B cell (primary cell): ENCODE measurements at regions not wholly inside any gene's neighbourhood (a gene's known extent, or its start where the extent isn't known, plus 50 kb on each side); places are given as distances from the start of the nearest gene placed in this dataset.

Source experiments
- ATAC-seq: fragments of 200-7000 bp; cut with Tn5 transposase; one replicate; pipeline ENCODE4 v1.10.0; 2021; ENCODE audit warnings: low read depth, mild to moderate bottlenecking, moderate number of reproducible peaks, moderate library complexity
- CTCF ChIA-PET: fragments of 350-600 bp; sonication (Branson Sonifier 250); formaldehyde crosslinking; loops from one replicate; lab custom pipeline; 2021; ENCODE audit warnings: antibody characterized with exemption, inconsistent platforms; lab: Charles Lee
- POLR2A ChIA-PET: fragments of 350-600 bp; sonication (Branson Sonifier 250); formaldehyde crosslinking; loops from one replicate; lab custom pipeline; 2021; ENCODE audit warnings: antibody characterized with exemption; lab: Charles Lee
- DNase-seq: peaks from one replicate; pipeline ENCODE4 v3.0.0; 2013
- H2AFZ ChIP-seq: 2 replicates; pipeline ENCODE4 v1.6.1; 2012; ENCODE audit warnings: mild to moderate bottlenecking, low read depth, low read length; ENCODE audit not compliant: insufficient read depth, poor library complexity, severe bottlenecking
- H3K27ac ChIP-seq, 2 donors: 1 replicate in 1 of 2; 2 replicates in 1 of 2; pipeline ENCODE4 v1.5.1; 2012 to 2013; ENCODE audit warnings: low read length in 2 of 2, mild to moderate bottlenecking in 2 of 2, moderate library complexity in 1 of 2
- H3K27me3 ChIP-seq, 4 experiments: fragments of 200-600 bp in 1 of 4; sonication (generic) in 1 of 4; replicated peaks in 1 of 4; 1 replicate in 2 of 4; 2 replicates in 2 of 4; pipeline versions ENCODE4 v1.6.1 to v1.7.0; 2013 to 2016; ENCODE audit warnings: low read length in 3 of 4, mild to moderate bottlenecking in 2 of 4, mixed read lengths in 1 of 4, moderate library complexity in 1 of 4; ENCODE audit not compliant: insufficient read depth in 4 of 4, control insufficient read depth in 3 of 4; ENCODE audit errors: control extremely low read depth in 1 of 4
- H3K36me3 ChIP-seq, 2 experiments: replicated peaks in 1 of 2; 1 replicate in 1 of 2; 2 replicates in 1 of 2; pipeline versions ENCODE4 v1.6.1 to v1.7.1; 2013; ENCODE audit warnings: low read length in 1 of 2; ENCODE audit not compliant: insufficient read depth in 2 of 2, control insufficient read depth in 1 of 2; ENCODE audit errors: control extremely low read depth in 1 of 2, extremely low read depth in 1 of 2
- H3K4me1 ChIP-seq, 2 donors: fragments of 200-600 bp in 1 of 2; sonication (generic) in 1 of 2; 1 replicate in 1 of 2; 2 replicates in 1 of 2; pipeline versions ENCODE4 v1.5.1 to v1.6.1; 2013 to 2017; ENCODE audit warnings: low read length in 2 of 2; ENCODE audit not compliant: control insufficient read depth in 2 of 2, insufficient read depth in 2 of 2
- H3K4me2 ChIP-seq: replicated peaks from 2 replicates; pipeline ENCODE3; 2012; ENCODE audit warnings: mild to moderate bottlenecking, low read depth, low read length; ENCODE audit not compliant: poor library complexity, severe bottlenecking
- H3K4me3 ChIP-seq, 5 experiments: fragments of 200-600 bp in 1 of 5; sonication (generic) in 1 of 5; 1 replicate in 3 of 5; 2 replicates in 2 of 5; pipeline versions ENCODE4 v1.5.1 to v1.7.0; 2011 to 2016; ENCODE audit warnings: low read length in 4 of 5, mild to moderate bottlenecking in 4 of 5, low read depth in 2 of 5, control low read depth in 1 of 5, moderate library complexity in 1 of 5; ENCODE audit not compliant: insufficient read depth in 1 of 5; ENCODE audit errors: control extremely low read depth in 1 of 5, extremely low read depth in 1 of 5
- H3K79me2 ChIP-seq: fragments of 200-600 bp; sonication (generic); one replicate; pipeline ENCODE4 v1.6.0; 2016; ENCODE audit warnings: low read length; ENCODE audit not compliant: control insufficient read depth, insufficient read depth
- H3K9ac ChIP-seq: fragments of 200-600 bp; sonication (generic); 2 replicates; pipeline ENCODE4 v1.6.1; 2017; ENCODE audit warnings: mild to moderate bottlenecking, low read length, moderate library complexity
- H3K9me3 ChIP-seq, 3 donors: one replicate each; pipeline versions ENCODE4 v1.6.1 to v1.7.1; 2013; ENCODE audit warnings: low read length in 2 of 3; ENCODE audit not compliant: control insufficient read depth in 2 of 3, insufficient read depth in 1 of 3; ENCODE audit errors: control extremely low read depth in 1 of 3
- H4K20me1 ChIP-seq: 2 replicates; pipeline ENCODE4 v1.6.0; 2012; ENCODE audit warnings: mild to moderate bottlenecking, low read length; ENCODE audit not compliant: insufficient read depth, control insufficient read depth, poor library complexity, severe bottlenecking
- H3K27ac Mint-ChIP-seq: one replicate; pipeline ENCODE4 v1.8.0; 2021; ENCODE audit warnings: mixed read lengths
- H3K27me3 Mint-ChIP-seq: one replicate; pipeline ENCODE4 v1.8.0; 2021; ENCODE audit warnings: mixed read lengths
- H3K4me1 Mint-ChIP-seq: one replicate; pipeline ENCODE4 v1.8.0; 2021; ENCODE audit warnings: mixed read lengths
- H3K4me3 Mint-ChIP-seq: one replicate; pipeline ENCODE4 v1.8.0; 2021; ENCODE audit warnings: mixed read lengths
- H3K9me3 Mint-ChIP-seq: one replicate; pipeline ENCODE4 v1.8.0; 2022; ENCODE audit warnings: mixed read lengths; ENCODE audit not compliant: insufficient read depth
- EZH2 ChIP-seq: IDR thresholded peaks from 2 replicates; pipeline ENCODE4 v1.6.1; 2012; ENCODE audit warnings: borderline replicate concordance, low read depth, mild to moderate bottlenecking, moderate library complexity, low read length; ENCODE audit not compliant: insufficient read depth, poor library complexity, severe bottlenecking
- WGBS: methylation state at CpG from one replicate; pipeline ENCODE4 v1.1.5; 2013; ENCODE audit warnings: missing lambda C conversion rate; ENCODE audit not compliant: insufficient coverage; 5-methylcytosine and 5-hydroxymethylcytosine counted together
- intact Hi-C: fragments of 100-400 bp; cut with micrococcal nuclease; formaldehyde crosslinking; loops from one replicate; pipeline ENCODE4 v1.10.0; 2022
- TF ChIP-seq, protein P1 (sequence below): fragments of 200-600 bp; IDR thresholded peaks from one replicate; pipeline ENCODE4 v1.8.0; 2022; ENCODE audit warnings: antibody characterized with exemption, mild to moderate bottlenecking

DNA sequence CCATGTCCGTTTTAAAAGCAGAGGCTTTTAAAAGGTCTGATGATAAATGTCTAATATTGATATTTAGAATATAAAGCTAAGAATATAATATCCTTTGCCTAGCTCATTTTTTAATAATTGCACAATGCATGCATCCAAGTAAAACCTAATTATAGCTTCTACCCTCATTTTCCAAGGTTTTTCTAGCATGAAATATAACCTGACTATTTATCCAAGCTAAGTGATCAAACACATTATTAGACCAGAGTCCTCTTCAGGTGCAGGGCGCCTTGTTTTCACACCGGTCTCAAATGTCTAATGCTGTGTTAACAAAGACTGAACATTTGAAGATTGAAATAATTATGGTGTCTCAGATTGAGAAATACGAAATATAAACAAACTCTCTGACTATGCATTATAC, 648.9 kb upstream of the CXADR start:
- H3K9ac ChIP-seq = no peak overlapping the region
- no peak overlapping the region for H3K4me3 Mint-ChIP-seq
- no peak for TF ChIP-seq EZH2
- TF ChIP-seq, protein P1, sequence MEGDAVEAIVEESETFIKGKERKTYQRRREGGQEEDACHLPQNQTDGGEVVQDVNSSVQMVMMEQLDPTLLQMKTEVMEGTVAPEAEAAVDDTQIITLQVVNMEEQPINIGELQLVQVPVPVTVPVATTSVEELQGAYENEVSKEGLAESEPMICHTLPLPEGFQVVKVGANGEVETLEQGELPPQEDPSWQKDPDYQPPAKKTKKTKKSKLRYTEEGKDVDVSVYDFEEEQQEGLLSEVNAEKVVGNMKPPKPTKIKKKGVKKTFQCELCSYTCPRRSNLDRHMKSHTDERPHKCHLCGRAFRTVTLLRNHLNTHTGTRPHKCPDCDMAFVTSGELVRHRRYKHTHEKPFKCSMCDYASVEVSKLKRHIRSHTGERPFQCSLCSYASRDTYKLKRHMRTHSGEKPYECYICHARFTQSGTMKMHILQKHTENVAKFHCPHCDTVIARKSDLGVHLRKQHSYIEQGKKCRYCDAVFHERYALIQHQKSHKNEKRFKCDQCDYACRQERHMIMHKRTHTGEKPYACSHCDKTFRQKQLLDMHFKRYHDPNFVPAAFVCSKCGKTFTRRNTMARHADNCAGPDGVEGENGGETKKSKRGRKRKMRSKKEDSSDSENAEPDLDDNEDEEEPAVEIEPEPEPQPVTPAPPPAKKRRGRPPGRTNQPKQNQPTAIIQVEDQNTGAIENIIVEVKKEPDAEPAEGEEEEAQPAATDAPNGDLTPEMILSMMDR = no peak
- H3K4me1 ChIP-seq = no peaks in the 10 kb centered on the region
- peaks cover 3% of the 10 kb centered on the region for H3K9me3 Mint-ChIP-seq
- DNase-seq (no peak), ATAC-seq (no peak)
- H3K4me1 Mint-ChIP-seq = no peaks in the 10 kb centered on the region
- POLR2A ChIA-PET = no interaction called here
- intact Hi-C loops = no loop called here
- no peaks in the 10 kb centered on the region for H3K27me3 ChIP-seq
- no peak overlapping the region for H3K4me2 ChIP-seq
- H3K36me3 ChIP-seq = no peaks in the 10 kb centered on the region
- no peaks in the 10 kb centered on the region for H3K27me3 Mint-ChIP-seq
- H3K9me3 ChIP-seq = no peaks in the 10 kb centered on the region
- H3K4me3 ChIP-seq = no peak overlapping the region
- no peaks in the 10 kb centered on the region for H3K79me2 ChIP-seq
- WGBS = no CpG with 5 or more reads among the region's 4 CpGs
- no peak overlapping the region for H2AFZ ChIP-seq
- H3K27ac ChIP-seq = no peak overlapping the region
- H4K20me1 ChIP-seq = no peaks in the 10 kb centered on the region
- CTCF ChIA-PET = no interaction called here
- no peak overlapping the region for H3K27ac Mint-ChIP-seq

DNA sequence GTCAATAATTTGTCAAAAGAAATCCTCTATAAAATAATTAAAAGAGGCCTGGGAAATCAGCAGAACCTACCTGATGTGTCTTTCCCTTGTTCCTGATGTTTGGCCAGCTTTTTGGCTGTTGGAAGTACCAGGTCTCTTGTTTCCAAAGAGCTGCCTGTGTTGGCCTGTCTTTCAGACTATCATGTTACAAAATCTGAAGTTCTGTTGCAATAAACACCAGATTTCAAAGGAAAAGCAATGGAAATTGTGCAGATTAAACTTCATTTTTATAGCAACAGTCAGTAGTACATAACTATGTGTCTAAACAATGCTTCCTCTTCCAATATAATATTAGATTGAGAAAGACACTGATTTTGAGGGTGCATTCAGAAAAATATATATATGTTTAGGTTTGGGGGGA, 647.2 kb upstream of the CXADR start:
- no peak overlapping the region for H3K4me3 ChIP-seq
- H2AFZ ChIP-seq = no peak overlapping the region
- no peaks in the 10 kb centered on the region for H3K36me3 ChIP-seq
- H4K20me1 ChIP-seq = no peaks in the 10 kb centered on the region
- no peaks in the 10 kb centered on the region for H3K27me3 ChIP-seq
- Mint-ChIP-seq H3K27me3 (no peaks in the 10 kb centered on the region), H3K4me3 (no peak overlapping the region), H3K9me3 (no peaks in the 10 kb centered on the region), H3K4me1 (no peaks in the 10 kb centered on the region), H3K27ac (no peak overlapping the region)
- no peak for DNase-seq
- no peak for TF ChIP-seq EZH2
- TF ChIP-seq, protein P1 = no peak
- intact Hi-C loops = no loop called here
- ChIA-PET POLR2A (no interaction called here), CTCF (no interaction called here)
- no peaks in the 10 kb centered on the region for H3K4me1 ChIP-seq
- H3K4me2 ChIP-seq = no peak overlapping the region
- no peak for ATAC-seq
- no peaks in the 10 kb centered on the region for H3K79me2 ChIP-seq
- no peak overlapping the region for H3K27ac ChIP-seq
- H3K9me3 ChIP-seq = no peaks in the 10 kb centered on the region
- no peak overlapping the region for H3K9ac ChIP-seq
